Panc1 (cell line): ENCODE measurements at regions not wholly inside any gene's neighbourhood (a gene's known extent, or its start where the extent isn't known, plus 50 kb on each side); places are given as distances from the start of the nearest gene placed in this dataset.

Experiments used
- POLR2AphosphoS5 ChIP-seq: IDR thresholded peaks from 2 replicates; pipeline ENCODE4 v1.6.1; 2012; ENCODE audit warnings: mild to moderate bottlenecking, low read depth, low read length, moderate library complexity
- SIN3A ChIP-seq: IDR thresholded peaks from 2 replicates; pipeline ENCODE4 v1.6.1; 2012; ENCODE audit warnings: low read depth, mild to moderate bottlenecking, low read length, moderate library complexity, borderline replicate concordance; ENCODE audit not compliant: insufficient read depth
- TCF7L2 ChIP-seq: IDR thresholded peaks from 2 replicates; pipeline ENCODE4 v1.6.1; 2011; ENCODE audit warnings: mild to moderate bottlenecking, low read depth, low read length, inconsistent platforms
- TF ChIP-seq, protein P1 (sequence below): fragments of 450-650 bp; IDR thresholded peaks from 2 replicates; pipeline ENCODE4 v1.5.1; 2017; ENCODE audit warnings: mild to moderate bottlenecking
- TF ChIP-seq, protein P2 (sequence below), 2 experiments: IDR thresholded peaks; 2 replicates each; pipeline ENCODE4 v1.6.1; 2011 to 2012; ENCODE audit warnings: low read depth in 2 of 2, control low read depth in 1 of 2, low read length in 1 of 2, mild to moderate bottlenecking in 1 of 2, moderate library complexity in 1 of 2; ENCODE audit not compliant: insufficient read depth in 1 of 2

DNA sequence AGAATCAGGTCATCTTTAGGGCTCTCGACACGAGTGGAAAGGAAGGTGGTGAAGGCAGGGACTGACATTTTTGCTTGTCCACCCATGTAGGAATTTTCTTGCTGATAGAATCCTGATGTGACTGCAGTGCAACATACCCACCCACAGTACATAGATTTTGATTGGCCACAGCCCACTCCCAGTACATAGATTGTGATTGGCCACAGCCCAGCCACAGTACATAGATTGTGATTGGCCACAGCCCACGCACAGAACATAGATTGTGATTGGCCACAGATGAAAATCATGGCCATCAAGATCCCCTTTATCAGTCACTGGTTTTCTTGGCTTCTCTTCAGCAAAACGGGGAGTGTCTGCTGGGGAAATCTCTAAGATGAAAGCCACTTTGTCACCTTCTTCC, 1041.5 kb downstream of the AACS start:
- TF ChIP-seq, protein P1, sequence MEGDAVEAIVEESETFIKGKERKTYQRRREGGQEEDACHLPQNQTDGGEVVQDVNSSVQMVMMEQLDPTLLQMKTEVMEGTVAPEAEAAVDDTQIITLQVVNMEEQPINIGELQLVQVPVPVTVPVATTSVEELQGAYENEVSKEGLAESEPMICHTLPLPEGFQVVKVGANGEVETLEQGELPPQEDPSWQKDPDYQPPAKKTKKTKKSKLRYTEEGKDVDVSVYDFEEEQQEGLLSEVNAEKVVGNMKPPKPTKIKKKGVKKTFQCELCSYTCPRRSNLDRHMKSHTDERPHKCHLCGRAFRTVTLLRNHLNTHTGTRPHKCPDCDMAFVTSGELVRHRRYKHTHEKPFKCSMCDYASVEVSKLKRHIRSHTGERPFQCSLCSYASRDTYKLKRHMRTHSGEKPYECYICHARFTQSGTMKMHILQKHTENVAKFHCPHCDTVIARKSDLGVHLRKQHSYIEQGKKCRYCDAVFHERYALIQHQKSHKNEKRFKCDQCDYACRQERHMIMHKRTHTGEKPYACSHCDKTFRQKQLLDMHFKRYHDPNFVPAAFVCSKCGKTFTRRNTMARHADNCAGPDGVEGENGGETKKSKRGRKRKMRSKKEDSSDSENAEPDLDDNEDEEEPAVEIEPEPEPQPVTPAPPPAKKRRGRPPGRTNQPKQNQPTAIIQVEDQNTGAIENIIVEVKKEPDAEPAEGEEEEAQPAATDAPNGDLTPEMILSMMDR: no peak
- TF ChIP-seq POLR2AphosphoS5: no peak
- TF ChIP-seq SIN3A: no peak
- TF ChIP-seq, protein P2, sequence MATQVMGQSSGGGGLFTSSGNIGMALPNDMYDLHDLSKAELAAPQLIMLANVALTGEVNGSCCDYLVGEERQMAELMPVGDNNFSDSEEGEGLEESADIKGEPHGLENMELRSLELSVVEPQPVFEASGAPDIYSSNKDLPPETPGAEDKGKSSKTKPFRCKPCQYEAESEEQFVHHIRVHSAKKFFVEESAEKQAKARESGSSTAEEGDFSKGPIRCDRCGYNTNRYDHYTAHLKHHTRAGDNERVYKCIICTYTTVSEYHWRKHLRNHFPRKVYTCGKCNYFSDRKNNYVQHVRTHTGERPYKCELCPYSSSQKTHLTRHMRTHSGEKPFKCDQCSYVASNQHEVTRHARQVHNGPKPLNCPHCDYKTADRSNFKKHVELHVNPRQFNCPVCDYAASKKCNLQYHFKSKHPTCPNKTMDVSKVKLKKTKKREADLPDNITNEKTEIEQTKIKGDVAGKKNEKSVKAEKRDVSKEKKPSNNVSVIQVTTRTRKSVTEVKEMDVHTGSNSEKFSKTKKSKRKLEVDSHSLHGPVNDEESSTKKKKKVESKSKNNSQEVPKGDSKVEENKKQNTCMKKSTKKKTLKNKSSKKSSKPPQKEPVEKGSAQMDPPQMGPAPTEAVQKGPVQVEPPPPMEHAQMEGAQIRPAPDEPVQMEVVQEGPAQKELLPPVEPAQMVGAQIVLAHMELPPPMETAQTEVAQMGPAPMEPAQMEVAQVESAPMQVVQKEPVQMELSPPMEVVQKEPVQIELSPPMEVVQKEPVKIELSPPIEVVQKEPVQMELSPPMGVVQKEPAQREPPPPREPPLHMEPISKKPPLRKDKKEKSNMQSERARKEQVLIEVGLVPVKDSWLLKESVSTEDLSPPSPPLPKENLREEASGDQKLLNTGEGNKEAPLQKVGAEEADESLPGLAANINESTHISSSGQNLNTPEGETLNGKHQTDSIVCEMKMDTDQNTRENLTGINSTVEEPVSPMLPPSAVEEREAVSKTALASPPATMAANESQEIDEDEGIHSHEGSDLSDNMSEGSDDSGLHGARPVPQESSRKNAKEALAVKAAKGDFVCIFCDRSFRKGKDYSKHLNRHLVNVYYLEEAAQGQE (IDR thresholded peaks at IDR 0.05; ENCODE audit: insufficient read depth in 1 of 2, low read depth in 2 of 2, low read length in 1 of 2): no peak
- TF ChIP-seq TCF7L2: no peak
